ENCODE measurements at regions not wholly inside any gene's neighbourhood (a gene's known extent, or its start where the extent isn't known, plus 50 kb on each side); places are given as distances from the start of the nearest gene placed in this dataset.

DNA sequence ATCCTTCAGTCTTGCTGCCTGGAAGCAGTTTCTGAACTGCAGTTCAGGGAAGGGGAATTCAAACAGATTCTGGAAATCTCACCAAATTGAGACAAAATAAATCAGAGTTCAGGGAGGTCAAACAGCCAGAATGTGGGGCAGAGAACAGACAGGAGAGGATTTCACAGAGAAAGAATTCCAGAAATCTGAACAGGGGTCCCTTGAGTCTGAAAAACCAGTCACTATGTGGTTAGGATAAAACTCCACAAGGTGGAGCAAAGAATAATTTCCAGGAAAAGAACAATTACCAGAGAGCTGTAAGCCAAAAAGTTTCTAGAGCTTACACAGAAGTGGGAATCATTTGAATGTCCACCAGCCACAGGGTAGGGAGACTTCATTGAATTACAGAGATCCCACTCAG is 84.7 kb downstream of the URB2 start:
- DNase-seq, result no peak
- TF ChIP-seq, protein P1, sequence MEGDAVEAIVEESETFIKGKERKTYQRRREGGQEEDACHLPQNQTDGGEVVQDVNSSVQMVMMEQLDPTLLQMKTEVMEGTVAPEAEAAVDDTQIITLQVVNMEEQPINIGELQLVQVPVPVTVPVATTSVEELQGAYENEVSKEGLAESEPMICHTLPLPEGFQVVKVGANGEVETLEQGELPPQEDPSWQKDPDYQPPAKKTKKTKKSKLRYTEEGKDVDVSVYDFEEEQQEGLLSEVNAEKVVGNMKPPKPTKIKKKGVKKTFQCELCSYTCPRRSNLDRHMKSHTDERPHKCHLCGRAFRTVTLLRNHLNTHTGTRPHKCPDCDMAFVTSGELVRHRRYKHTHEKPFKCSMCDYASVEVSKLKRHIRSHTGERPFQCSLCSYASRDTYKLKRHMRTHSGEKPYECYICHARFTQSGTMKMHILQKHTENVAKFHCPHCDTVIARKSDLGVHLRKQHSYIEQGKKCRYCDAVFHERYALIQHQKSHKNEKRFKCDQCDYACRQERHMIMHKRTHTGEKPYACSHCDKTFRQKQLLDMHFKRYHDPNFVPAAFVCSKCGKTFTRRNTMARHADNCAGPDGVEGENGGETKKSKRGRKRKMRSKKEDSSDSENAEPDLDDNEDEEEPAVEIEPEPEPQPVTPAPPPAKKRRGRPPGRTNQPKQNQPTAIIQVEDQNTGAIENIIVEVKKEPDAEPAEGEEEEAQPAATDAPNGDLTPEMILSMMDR (IDR thresholded peaks at IDR 0.05; ENCODE audit: low read depth, low read length), result no peak

DNA sequence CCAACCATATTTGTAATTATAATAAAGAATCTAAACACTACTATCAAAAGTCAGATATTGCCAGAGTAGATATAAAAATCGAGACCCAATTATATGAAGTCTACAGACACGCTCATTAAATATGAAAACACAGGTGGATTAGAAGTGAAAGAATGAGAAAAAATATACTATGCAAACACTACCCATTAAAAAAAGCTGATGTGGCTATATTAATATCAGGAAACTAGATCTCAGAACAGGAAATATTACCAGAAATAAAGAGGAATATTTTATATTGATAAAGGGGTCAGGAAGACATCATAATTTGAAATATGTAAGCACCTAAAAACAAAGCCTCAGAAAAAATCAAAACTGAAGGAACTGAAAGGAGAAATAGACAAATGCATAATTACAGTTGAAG is 88.3 kb downstream of the URB2 start:
- TF ChIP-seq, protein P1 (IDR thresholded peaks at IDR 0.05; ENCODE audit: low read depth, low read length), result no peak
- DNase-seq, result no peak
- H3K4me3 ChIP-seq (ENCODE audit: low read depth, low read length), result no peak overlapping the region
- no peaks in the 10 kb centered on the region for H3K36me3 ChIP-seq
- H3K27me3 ChIP-seq (ENCODE audit: insufficient read depth, low read depth, severe bottlenecking), result no peaks in the 10 kb centered on the region
- no peaks in the 10 kb centered on the region for H3K9me3 ChIP-seq (ENCODE audit: severe bottlenecking)
- no peak overlapping the region for H3K27ac ChIP-seq

More for the DNA sequence above, 84.7 kb downstream of the URB2 start:
- no peaks in the 10 kb centered on the region for H3K36me3 ChIP-seq
- H3K9me3 ChIP-seq (ENCODE audit: severe bottlenecking), result no peaks in the 10 kb centered on the region
- H3K27ac ChIP-seq, result no peak overlapping the region
- no peaks in the 10 kb centered on the region for H3K27me3 ChIP-seq (ENCODE audit: insufficient read depth, low read depth, severe bottlenecking)
- H3K4me3 ChIP-seq (ENCODE audit: low read depth, low read length), result no peak overlapping the region

DNA sequence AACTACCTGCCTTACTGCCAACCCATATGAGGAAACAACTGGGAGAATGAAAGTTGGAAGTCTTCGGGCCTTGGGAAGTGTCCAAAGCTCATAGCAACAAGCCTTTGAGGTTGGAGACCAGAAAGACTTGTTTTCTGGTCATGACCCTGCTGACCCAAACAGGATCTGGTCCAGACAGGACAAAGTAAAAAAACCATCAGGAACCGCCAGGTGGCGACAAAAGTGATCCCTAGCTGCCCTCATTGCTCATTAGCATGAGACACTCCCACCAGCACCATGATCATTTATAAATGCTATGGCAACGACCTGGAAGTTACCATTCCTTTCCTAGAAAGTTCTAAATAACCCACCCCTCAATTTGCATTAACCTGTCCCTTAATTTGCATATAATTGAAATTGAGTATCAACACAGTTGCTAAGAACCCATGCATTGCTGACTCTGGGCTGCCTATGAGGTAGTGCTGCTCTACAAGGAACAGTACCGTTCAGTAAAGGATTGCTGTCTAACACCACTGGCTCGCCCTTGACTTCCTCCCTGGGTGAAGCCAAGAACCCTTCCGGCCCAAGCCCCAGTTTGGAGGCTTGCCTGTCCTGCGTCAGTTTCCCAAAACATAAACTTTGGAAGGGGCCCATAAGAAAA is 89.0 kb downstream of the URB2 start:
- no peaks in the 10 kb centered on the region for H3K9me3 ChIP-seq (ENCODE audit: severe bottlenecking)
- H3K27me3 ChIP-seq (ENCODE audit: insufficient read depth, low read depth, severe bottlenecking), result no peaks in the 10 kb centered on the region
- H3K4me3 ChIP-seq (ENCODE audit: low read depth, low read length), result no peak overlapping the region
- no peak overlapping the region for H3K27ac ChIP-seq
- H3K36me3 ChIP-seq, result no peaks in the 10 kb centered on the region
- DNase-seq, result no peak
- TF ChIP-seq, protein P1 (IDR thresholded peaks at IDR 0.05; ENCODE audit: low read depth, low read length), result no peak

DNA sequence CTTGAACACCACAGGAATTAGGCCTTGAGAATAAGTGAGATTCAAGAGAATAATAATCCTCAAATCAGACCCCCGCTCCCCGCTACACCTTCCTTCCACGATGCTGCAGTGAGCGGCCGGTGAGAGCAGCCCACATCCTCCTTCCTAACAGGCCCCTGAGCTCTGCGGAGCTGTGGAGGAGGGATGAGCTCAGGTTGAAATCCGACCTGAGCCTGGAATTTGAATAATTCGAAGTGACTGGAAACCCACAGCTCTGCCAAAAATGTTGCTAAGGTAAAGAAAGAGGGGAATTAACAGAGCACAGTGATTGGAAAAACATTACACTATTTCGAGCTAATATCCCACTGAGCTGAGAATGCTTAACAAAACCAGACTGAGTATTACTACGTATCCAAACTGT is 90.0 kb downstream of the URB2 start:
- Histone ChIP-seq H3K27me3 (ENCODE audit: insufficient read depth, low read depth, severe bottlenecking) (no peaks in the 10 kb centered on the region), H3K4me3 (ENCODE audit: low read depth, low read length) (no peak overlapping the region), H3K27ac (no peak overlapping the region), H3K36me3 (no peaks in the 10 kb centered on the region), H3K9me3 (ENCODE audit: severe bottlenecking) (no peaks in the 10 kb centered on the region)
- TF ChIP-seq, protein P1 (IDR thresholded peaks at IDR 0.05; ENCODE audit: low read depth, low read length), result no peak
- DNase-seq, result no peak

DNA sequence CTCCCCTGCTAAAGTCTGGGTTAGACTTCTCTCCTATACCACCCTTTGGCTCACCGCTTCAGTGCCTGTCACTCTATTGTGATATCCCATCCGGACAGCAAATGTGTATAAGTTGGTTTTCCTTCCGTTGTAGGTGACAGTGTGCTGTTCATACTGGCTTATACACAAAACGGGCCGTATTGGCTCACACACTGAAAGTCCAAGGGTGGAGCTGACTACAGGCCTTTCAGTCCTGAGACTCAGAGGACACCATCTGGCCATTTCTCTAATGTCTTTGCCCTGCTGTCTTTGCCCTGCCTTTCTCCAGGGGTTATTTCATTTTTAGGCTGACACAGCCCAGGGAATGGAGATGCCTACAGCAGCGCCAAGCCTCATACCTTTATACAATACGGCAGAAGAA is 90.7 kb downstream of the URB2 start:
- no peak overlapping the region for H3K27ac ChIP-seq
- no peaks in the 10 kb centered on the region for H3K36me3 ChIP-seq
- H3K9me3 ChIP-seq (ENCODE audit: severe bottlenecking), result no peaks in the 10 kb centered on the region
- no peak overlapping the region for H3K4me3 ChIP-seq (ENCODE audit: low read depth, low read length)
- TF ChIP-seq, protein P1 (IDR thresholded peaks at IDR 0.05; ENCODE audit: low read depth, low read length), result no peak
- DNase-seq, result no peak
- no peaks in the 10 kb centered on the region for H3K27me3 ChIP-seq (ENCODE audit: insufficient read depth, low read depth, severe bottlenecking)

Measured in WERI-Rb-1 (cell line).